ENCODE measurements at regions not wholly inside any gene's neighbourhood (a gene's known extent, or its start where the extent isn't known, plus 50 kb on each side); places are given as distances from the start of the nearest gene placed in this dataset.
"Not testable (repeated sequence)": the region's sequence is repeated elsewhere in the genome, so short reads cannot be mapped to it uniquely, and the experiment has no call there.

GRCh38 chr15:57767481-57767880 lies 61.0 kb downstream of the POLR2M start:
- no peak for DNase-seq

GRCh38 chr15:57769266-57769665 lies 62.8 kb downstream of the POLR2M start:
- DNase-seq: no peak

- DNase-seq: no peak
Measured at GRCh38 chr15:57770495-57770894, 64.0 kb downstream of the POLR2M start.

- no peak for DNase-seq
Measured at GRCh38 chr15:57772223-57772957, 65.9 kb downstream of the POLR2M start.

- no peak for DNase-seq
Measured at GRCh38 chr15:57773051-57773450, 66.5 kb downstream of the POLR2M start.

- DNase-seq: no peak
Measured at GRCh38 chr15:57777003-57777402, 70.5 kb downstream of the POLR2M start.

GRCh38 chr15:57780471-57780870 lies 74.0 kb downstream of the POLR2M start:
- DNase-seq: no peak

GRCh38 chr15:57782731-57783130 lies 76.2 kb downstream of the POLR2M start:
- no peak for DNase-seq

- no peak for DNase-seq
Measured at GRCh38 chr15:57784081-57784511, 77.6 kb downstream of the POLR2M start.

- DNase-seq: no peak
Measured at GRCh38 chr15:57785039-57785438, 78.5 kb downstream of the POLR2M start.

GRCh38 chr15:57785959-57786358 lies 79.4 kb downstream of the POLR2M start:
- DNase-seq: no peak

GRCh38 chr15:57789225-57789624 lies 82.7 kb downstream of the POLR2M start:
- no peak for DNase-seq

- no peak for DNase-seq
Measured at GRCh38 chr15:57792724-57793449, 86.4 kb downstream of the POLR2M start.

GRCh38 chr15:57795261-57795660 lies 88.7 kb downstream of the POLR2M start:
- no peak for DNase-seq

GRCh38 chr15:57796146-57796545 lies 89.6 kb downstream of the POLR2M start:
- DNase-seq: no peak

GRCh38 chr15:57797110-57797509 lies 90.6 kb downstream of the POLR2M start:
- no peak for DNase-seq

- DNase-seq: no peak
Measured at GRCh38 chr15:57797568-57798267, 91.2 kb downstream of the POLR2M start.

- no peak for DNase-seq
Measured at GRCh38 chr15:57806003-57806402, 99.5 kb downstream of the POLR2M start.

GRCh38 chr15:57809285-57809684 lies 102.8 kb downstream of the POLR2M start:
- not testable (repeated sequence) for DNase-seq

GRCh38 chr15:57816599-57816998 lies 110.1 kb downstream of the POLR2M start:
- DNase-seq: no peak

GRCh38 chr15:57819646-57820045 lies 113.1 kb downstream of the POLR2M start:
- DNase-seq: no peak

GRCh38 chr15:57820119-57820518 lies 113.6 kb downstream of the POLR2M start:
- DNase-seq: no peak

- DNase-seq: no peak
Measured at GRCh38 chr15:57821826-57822225, 115.3 kb downstream of the POLR2M start.
